GM12865 (cell line): ENCODE measurements at regions not wholly inside any gene's neighbourhood (a gene's known extent, or its start where the extent isn't known, plus 50 kb on each side); places are given as distances from the start of the nearest gene placed in this dataset.

Experiments
- DNase-seq: peaks from one replicate; pipeline ENCODE4 v3.0.0; 2010; ENCODE audit warnings: low read depth
- H3K4me3 ChIP-seq: 2 replicates; pipeline ENCODE4 v1.5.1; 2011; ENCODE audit warnings: mild to moderate bottlenecking, low read depth, low read length, control low read depth
- TF ChIP-seq, protein P1 (sequence below): IDR thresholded peaks from 2 replicates; pipeline ENCODE4 v1.5.1; 2011; ENCODE audit warnings: low read length, control low read depth, low read depth, inconsistent platforms; ENCODE audit not compliant: insufficient read depth; ENCODE audit errors: missing control alignments

DNA sequence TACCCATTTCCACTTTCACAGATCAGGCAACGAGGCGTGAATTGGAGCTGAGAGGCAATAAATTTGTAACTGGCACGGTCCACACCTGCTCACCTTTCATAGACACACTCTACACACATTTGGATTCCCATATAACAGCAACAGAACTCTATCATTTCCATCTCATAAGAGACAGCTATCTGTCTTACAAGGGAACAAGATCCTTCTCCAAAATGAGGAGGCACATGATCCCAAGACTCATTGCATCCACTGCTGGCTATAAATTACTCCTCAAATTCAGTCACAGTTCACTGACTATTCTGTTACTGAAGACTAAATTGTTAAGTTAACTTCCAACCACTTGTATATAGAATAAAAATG lies 342.8 kb downstream of the MATN1 start:
- DNase-seq, result no peak
- no peak overlapping the region for H3K4me3 ChIP-seq
- TF ChIP-seq, protein P1, sequence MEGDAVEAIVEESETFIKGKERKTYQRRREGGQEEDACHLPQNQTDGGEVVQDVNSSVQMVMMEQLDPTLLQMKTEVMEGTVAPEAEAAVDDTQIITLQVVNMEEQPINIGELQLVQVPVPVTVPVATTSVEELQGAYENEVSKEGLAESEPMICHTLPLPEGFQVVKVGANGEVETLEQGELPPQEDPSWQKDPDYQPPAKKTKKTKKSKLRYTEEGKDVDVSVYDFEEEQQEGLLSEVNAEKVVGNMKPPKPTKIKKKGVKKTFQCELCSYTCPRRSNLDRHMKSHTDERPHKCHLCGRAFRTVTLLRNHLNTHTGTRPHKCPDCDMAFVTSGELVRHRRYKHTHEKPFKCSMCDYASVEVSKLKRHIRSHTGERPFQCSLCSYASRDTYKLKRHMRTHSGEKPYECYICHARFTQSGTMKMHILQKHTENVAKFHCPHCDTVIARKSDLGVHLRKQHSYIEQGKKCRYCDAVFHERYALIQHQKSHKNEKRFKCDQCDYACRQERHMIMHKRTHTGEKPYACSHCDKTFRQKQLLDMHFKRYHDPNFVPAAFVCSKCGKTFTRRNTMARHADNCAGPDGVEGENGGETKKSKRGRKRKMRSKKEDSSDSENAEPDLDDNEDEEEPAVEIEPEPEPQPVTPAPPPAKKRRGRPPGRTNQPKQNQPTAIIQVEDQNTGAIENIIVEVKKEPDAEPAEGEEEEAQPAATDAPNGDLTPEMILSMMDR, result no peak

GRCh38 chr1:30379684-30380624 lies 343.4 kb downstream of the MATN1 start:
- peak; percentile 72 for DNase-seq
- no peak overlapping the region for H3K4me3 ChIP-seq
- TF ChIP-seq, protein P1, result peak; percentile 89

GRCh38 chr1:30378991-30379581 lies 344.3 kb downstream of the MATN1 start:
- H3K4me3 ChIP-seq, result no peak overlapping the region
- no peak for DNase-seq

DNA sequence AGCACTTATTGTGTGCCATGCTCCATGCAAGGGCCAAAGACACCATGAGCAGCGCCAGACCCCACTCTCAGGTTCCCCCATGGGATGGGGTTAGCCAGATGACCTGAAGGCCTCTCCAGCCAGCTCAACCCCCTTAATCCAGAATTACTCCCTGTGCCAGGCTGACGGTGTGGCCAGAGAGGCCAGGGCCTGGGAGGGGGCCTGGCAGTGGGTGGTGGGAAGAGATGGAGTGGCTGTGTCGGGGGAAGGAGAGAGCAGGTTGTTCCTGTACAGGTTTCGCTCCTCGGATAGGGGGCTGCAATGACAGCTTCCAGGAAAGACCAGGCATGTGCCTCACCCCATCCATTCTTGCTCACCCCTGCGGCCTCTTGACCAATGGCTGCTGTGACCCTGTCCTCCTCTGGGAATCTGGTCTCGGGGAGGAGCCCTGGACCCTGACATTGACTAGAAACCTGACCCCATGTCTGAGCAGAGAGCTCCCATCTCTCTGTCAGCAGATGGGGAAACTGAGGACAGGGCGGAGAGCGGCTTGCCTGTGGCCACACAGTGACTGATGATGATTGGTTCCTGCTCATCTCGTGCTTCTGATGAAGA lies 345.3 kb downstream of the MATN1 start:
- H3K4me3 ChIP-seq, result no peak overlapping the region
- TF ChIP-seq, protein P1, result no peak
- DNase-seq, result no peak

More at GRCh38 chr1:30378991-30379581, 344.3 kb downstream of the MATN1 start:
- TF ChIP-seq, protein P1, result no peak

- no peak for DNase-seq
- TF ChIP-seq, protein P1, result no peak
- no peak overlapping the region for H3K4me3 ChIP-seq
Observed at GRCh38 chr1:30377230-30378002, 346.0 kb downstream of the MATN1 start.

GRCh38 chr1:30376054-30376697 lies 347.2 kb downstream of the MATN1 start:
- TF ChIP-seq, protein P1, result no peak
- no peak for DNase-seq
- no peak overlapping the region for H3K4me3 ChIP-seq
